ENCODE measurements at regions not wholly inside any gene's neighbourhood (a gene's known extent, or its start where the extent isn't known, plus 50 kb on each side); places are given as distances from the start of the nearest gene placed in this dataset.

DNA sequence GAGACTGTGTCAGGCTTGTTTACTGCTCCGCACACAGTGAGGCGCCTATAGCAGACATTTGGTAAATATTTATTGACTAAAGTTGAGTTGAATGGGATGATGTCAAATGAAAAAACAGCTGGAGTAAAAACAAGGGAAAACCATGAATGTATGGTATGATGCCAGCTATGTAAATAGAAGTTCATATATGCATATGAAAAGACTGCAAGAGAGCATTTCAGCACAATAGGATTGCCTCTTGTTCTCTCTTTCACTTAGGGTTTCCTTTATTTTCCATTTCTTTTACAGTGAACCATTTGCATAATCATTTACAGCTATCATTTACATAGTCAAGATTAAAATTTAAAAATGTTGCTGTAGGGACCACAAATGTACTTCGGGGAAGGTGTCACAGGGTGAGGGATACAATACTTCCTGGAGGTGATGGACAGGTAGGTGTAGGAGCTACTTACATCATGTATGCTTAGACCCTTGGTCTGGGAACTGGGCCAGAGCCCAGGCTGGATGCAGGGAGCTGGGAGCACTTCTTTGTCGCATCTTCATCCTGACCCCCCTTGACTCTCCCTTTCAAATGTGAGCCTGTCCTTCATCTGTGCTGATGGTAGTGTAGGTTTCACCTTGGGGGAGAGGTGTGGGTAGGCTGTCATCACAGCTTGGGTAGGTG, 113.3 kb downstream of the UTP18 start:
- no peak for TF ChIP-seq POLR2A (IDR thresholded peaks at IDR 0.05)
- no peak for TF ChIP-seq POLR2AphosphoS5 (IDR thresholded peaks at IDR 0.05)
- no peak for TF ChIP-seq CTCF (IDR thresholded peaks at IDR 0.05)
- no peak for TF ChIP-seq EP300 (IDR thresholded peaks at IDR 0.05)
- Histone ChIP-seq H3K4me3 (no peak overlapping the region), H3K4me1 (no peaks in the 10 kb centered on the region), H3K36me3 (no peaks in the 10 kb centered on the region), H3K27ac (no peak overlapping the region), H3K27me3 (no peaks in the 10 kb centered on the region), H3K9me3 (no peaks in the 10 kb centered on the region)
- WGBS, 2 donors (ENCODE audit: low coverage in 1 of 2) = 83 to 88% methylated on average over 2 to 4 of the region's 4 CpGs
- ATAC-seq = no peak

DNA sequence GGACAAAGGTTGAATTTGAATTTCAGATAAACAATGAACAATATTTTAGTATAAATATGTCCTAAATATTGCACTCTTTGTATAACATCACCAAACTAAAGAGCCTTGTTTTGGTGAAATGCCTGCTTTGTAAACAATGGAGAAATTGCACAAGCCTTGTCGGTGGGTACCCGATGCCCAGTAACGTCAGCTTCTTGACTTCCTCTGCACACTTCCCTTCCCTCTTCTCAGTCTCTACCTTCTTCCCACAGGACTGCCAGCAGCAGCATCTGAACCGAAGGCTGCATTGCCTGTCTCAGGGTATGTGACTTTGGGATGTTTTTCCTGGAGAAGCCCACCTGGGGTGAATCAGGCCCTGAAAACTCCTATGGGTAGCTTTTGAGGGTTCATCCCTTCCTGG, 113.9 kb downstream of the UTP18 start:
- no peak for ATAC-seq
- WGBS, 2 donors (ENCODE audit: low coverage in 1 of 2) = 55 to 75% methylated on average over 3 of the region's 4 CpGs
- TF ChIP-seq CTCF (IDR thresholded peaks at IDR 0.05) (no peak), EP300 (IDR thresholded peaks at IDR 0.05) (no peak), POLR2AphosphoS5 (IDR thresholded peaks at IDR 0.05) (no peak), POLR2A (IDR thresholded peaks at IDR 0.05) (no peak)
- no peak overlapping the region for H3K4me3 ChIP-seq
- H3K36me3 ChIP-seq = no peaks in the 10 kb centered on the region
- H3K9me3 ChIP-seq = no peaks in the 10 kb centered on the region
- no peaks in the 10 kb centered on the region for H3K4me1 ChIP-seq
- H3K27ac ChIP-seq = no peak overlapping the region
- H3K27me3 ChIP-seq = no peaks in the 10 kb centered on the region

- H3K9me3 ChIP-seq = no peaks in the 10 kb centered on the region
- no peaks in the 10 kb centered on the region for H3K4me1 ChIP-seq
- H3K36me3 ChIP-seq = no peaks in the 10 kb centered on the region
- TF ChIP-seq POLR2AphosphoS5 (IDR thresholded peaks at IDR 0.05) (no peak), EP300 (IDR thresholded peaks at IDR 0.05) (no peak), POLR2A (IDR thresholded peaks at IDR 0.05) (no peak), CTCF (IDR thresholded peaks at IDR 0.05) (no peak)
- no peak overlapping the region for H3K27ac ChIP-seq
- ATAC-seq = no peak
- no peak overlapping the region for H3K4me3 ChIP-seq
- WGBS, 2 donors (ENCODE audit: low coverage in 1 of 2) = 65 to 71% methylated on average over 2 to 3 of the region's 3 CpGs
- H3K27me3 ChIP-seq = no peaks in the 10 kb centered on the region
These were observed 115.4 kb downstream of the UTP18 start for GRCh38 chr17:51375771-51376170.

DNA sequence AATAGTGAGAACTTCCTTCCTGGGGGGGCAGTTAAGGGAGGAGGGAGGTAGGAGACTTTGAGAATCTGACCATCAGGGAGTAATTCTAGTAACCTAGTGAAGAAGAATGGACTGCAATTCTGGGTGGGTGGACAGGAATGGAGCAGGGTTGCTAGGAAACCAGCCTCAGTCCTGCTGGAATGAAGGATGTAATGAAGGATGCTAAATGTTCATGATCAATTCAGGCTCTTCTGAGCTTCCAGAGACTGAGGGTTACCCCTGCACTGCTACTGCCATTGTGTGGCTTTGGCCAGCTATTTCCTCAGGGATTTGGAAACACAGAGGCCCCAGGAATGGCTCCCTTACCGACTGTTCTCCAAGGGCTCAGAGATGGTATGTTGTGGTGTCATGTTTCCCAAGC, 116.4 kb downstream of the UTP18 start:
- 100% methylated on average over 1 of the region's 1 CpG; no CpG with 5 or more reads in 1 of the 2 donors for WGBS, 2 donors (ENCODE audit: low coverage in 1 of 2)
- no peaks in the 10 kb centered on the region for H3K27me3 ChIP-seq
- no peaks in the 10 kb centered on the region for H3K36me3 ChIP-seq
- H3K27ac ChIP-seq = no peak overlapping the region
- H3K4me1 ChIP-seq = no peaks in the 10 kb centered on the region
- no peak for ATAC-seq
- H3K9me3 ChIP-seq = no peaks in the 10 kb centered on the region
- TF ChIP-seq POLR2A (IDR thresholded peaks at IDR 0.05) (no peak), EP300 (IDR thresholded peaks at IDR 0.05) (no peak)
- H3K4me3 ChIP-seq = no peak overlapping the region

- no peaks in the 10 kb centered on the region for H3K36me3 ChIP-seq
- no peak for ATAC-seq
- H3K4me3 ChIP-seq = no peak overlapping the region
- no peaks in the 10 kb centered on the region for H3K9me3 ChIP-seq
- H3K27me3 ChIP-seq = no peaks in the 10 kb centered on the region
- WGBS, 2 donors (ENCODE audit: low coverage in 1 of 2) = 78 to 89% methylated on average over 1 of the region's 1 CpG
- no peak overlapping the region for H3K27ac ChIP-seq
- TF ChIP-seq POLR2A (IDR thresholded peaks at IDR 0.05) (no peak), EP300 (IDR thresholded peaks at IDR 0.05) (no peak), CTCF (IDR thresholded peaks at IDR 0.05) (no peak), POLR2AphosphoS5 (IDR thresholded peaks at IDR 0.05) (no peak)
- no peaks in the 10 kb centered on the region for H3K4me1 ChIP-seq
These were observed 120.9 kb downstream of the UTP18 start for GRCh38 chr17:51381262-51381661.
